ENCODE measurements at regions not wholly inside any gene's neighbourhood (a gene's known extent, or its start where the extent isn't known, plus 50 kb on each side); places are given as distances from the start of the nearest gene placed in this dataset.

DNA sequence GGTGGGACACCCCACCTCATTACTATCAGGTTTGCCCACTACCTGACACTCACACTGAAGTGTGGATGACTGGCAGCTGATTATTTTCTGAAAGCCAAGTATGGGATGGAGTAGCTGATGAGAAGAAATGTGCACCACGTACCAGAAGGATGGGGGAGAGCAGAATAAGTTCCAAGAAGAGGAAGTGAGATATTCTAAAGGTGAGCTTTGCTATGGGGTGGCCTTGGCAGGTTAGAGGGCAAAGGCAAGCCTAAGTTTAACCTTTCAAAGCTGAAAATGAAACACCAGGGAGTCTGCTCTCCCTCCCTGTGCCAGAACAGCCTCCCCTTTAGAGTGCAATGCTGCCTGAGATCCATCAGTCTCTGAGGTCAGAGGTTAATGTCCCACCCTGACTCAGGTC lies 196.1 kb upstream of the OSR1 start:
- 58 to 66% (median 63%) methylated on average over 1 of the region's 1 CpG for WGBS, 3 donors
- no peak for TF ChIP-seq CTCF (IDR thresholded peaks at IDR 0.05)
- intact Hi-C loops (cut with DNase I) = no loop called here

DNA sequence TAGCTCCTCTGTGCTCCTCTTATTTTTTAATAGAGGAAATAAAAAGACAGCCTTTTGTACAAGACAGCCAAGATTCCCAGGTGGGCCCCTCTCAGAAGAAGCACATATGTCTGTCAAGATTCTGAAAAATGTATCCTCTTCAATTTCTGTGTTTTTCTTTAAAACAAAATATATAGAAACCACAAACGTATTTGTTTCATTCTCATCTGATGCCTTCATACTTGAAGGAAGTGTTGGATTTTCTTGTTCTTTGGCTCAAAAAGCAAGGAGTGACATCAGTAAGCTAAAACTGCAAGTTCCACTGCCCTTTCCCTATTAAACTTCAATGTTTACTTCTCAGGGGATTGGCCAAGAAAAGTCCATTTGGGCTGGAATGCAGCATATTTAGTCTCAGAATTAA lies 193.8 kb upstream of the OSR1 start:
- intact Hi-C loops (cut with DNase I) = no loop called here
- H3K4me3 ChIP-seq = no peak overlapping the region
- H3K27me3 ChIP-seq (ENCODE audit: insufficient read depth in 3 of 3, low read length in 2 of 3) = peaks cover 0 to 3% (median 0%) of the 10 kb centered on the region in 3 donors
- H3K9me3 ChIP-seq = no peaks in the 10 kb centered on the region
- H3K36me3 ChIP-seq (ENCODE audit: insufficient read depth in 1 of 2, low read depth in 1 of 2) = no peaks in the 10 kb centered on the region
- no peak for ATAC-seq
- no peaks in the 10 kb centered on the region for H3K4me1 ChIP-seq
- TF ChIP-seq CTCF (IDR thresholded peaks at IDR 0.05) = no peak
- DNase-seq = no peak
- H3K27ac ChIP-seq = no peak overlapping the region
- WGBS, 3 donors = 74 to 86% (median 78%) methylated on average over 1 of the region's 1 CpG

More for the DNA sequence above, 196.1 kb upstream of the OSR1 start:
- H3K36me3 ChIP-seq (ENCODE audit: insufficient read depth in 1 of 2, low read depth in 1 of 2) = no peaks in the 10 kb centered on the region
- peaks cover 0 to 3% (median 0%) of the 10 kb centered on the region in 3 donors for H3K27me3 ChIP-seq (ENCODE audit: insufficient read depth in 3 of 3, low read length in 2 of 3)
- ATAC-seq = no peak
- no peak overlapping the region for H3K27ac ChIP-seq
- H3K4me3 ChIP-seq = no peak overlapping the region
- H3K4me1 ChIP-seq = no peaks in the 10 kb centered on the region
- H3K9me3 ChIP-seq = no peaks in the 10 kb centered on the region
- DNase-seq = no peak

GRCh38 chr2:19550750-19551149 lies 192.3 kb upstream of the OSR1 start:
- Histone ChIP-seq H3K9me3 (no peaks in the 10 kb centered on the region), H3K4me1 (no peaks in the 10 kb centered on the region), H3K27me3 (ENCODE audit: insufficient read depth in 3 of 3, low read length in 2 of 3) (peaks cover 0 to 3% (median 0%) of the 10 kb centered on the region in 3 donors), H3K4me3 (no peak overlapping the region), H3K27ac (no peak overlapping the region), H3K36me3 (ENCODE audit: insufficient read depth in 1 of 2, low read depth in 1 of 2) (no peaks in the 10 kb centered on the region)
- DNase-seq (no peak), ATAC-seq (no peak)
- intact Hi-C loops (cut with DNase I) = no loop called here
- TF ChIP-seq CTCF (IDR thresholded peaks at IDR 0.05) = no peak
- 55 to 66% (median 65%) methylated on average over 9 of the region's 9 CpGs for WGBS, 3 donors

- Histone ChIP-seq H3K4me1 (no peaks in the 10 kb centered on the region), H3K27ac (no peak overlapping the region), H3K27me3 (ENCODE audit: insufficient read depth in 3 of 3, low read length in 2 of 3) (peaks cover 0 to 3% (median 0%) of the 10 kb centered on the region in 3 donors), H3K9me3 (no peaks in the 10 kb centered on the region), H3K36me3 (ENCODE audit: insufficient read depth in 1 of 2, low read depth in 1 of 2) (no peaks in the 10 kb centered on the region), H3K4me3 (no peak overlapping the region)
- no peak for TF ChIP-seq CTCF (IDR thresholded peaks at IDR 0.05)
- 88 to 100% (median 95%) methylated on average over 1 of the region's 1 CpG for WGBS, 3 donors
- DNase-seq (no peak), ATAC-seq (no peak)
- intact Hi-C loops (cut with DNase I) = no loop called here
These were observed 191.4 kb upstream of the OSR1 start for GRCh38 chr2:19549821-19550220.

- no peak for ATAC-seq
- Histone ChIP-seq H3K9me3 (no peaks in the 10 kb centered on the region), H3K4me3 (no peak overlapping the region), H3K27ac (no peak overlapping the region), H3K4me1 (no peaks in the 10 kb centered on the region), H3K36me3 (ENCODE audit: insufficient read depth in 1 of 2, low read depth in 1 of 2) (no peaks in the 10 kb centered on the region), H3K27me3 (ENCODE audit: insufficient read depth in 3 of 3, low read length in 2 of 3) (peaks cover 0 to 3% (median 0%) of the 10 kb centered on the region in 3 donors)
- no peak for TF ChIP-seq CTCF (IDR thresholded peaks at IDR 0.05)
- DNase-seq = no peak
- intact Hi-C loops (cut with DNase I) = no loop called here
- WGBS, 3 donors = 60 to 78% (median 75%) methylated on average over 1 of the region's 1 CpG
These were observed 189.7 kb upstream of the OSR1 start for GRCh38 chr2:19548116-19548515.
